ENCODE measurements at regions not wholly inside any gene's neighbourhood (a gene's known extent, or its start where the extent isn't known, plus 50 kb on each side); places are given as distances from the start of the nearest gene placed in this dataset.

DNA sequence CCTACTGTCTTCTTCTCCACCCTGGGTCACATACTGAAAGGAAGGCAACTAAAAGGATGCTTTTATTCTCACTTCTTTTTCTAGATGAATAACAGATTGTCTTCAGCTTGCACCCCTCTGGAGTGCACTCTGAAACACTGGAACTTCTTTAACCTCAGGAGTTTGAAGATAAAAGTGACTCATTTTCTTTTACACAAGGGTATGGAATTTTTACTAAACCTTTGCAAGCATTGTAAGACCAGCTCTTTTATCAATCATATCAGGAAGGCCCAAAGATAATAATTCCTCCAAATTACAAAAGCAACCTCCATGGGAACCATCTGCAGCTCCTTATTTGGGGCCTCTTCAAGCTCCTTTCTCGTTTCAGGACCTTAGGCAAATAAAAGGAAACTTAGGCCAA, 193.5 kb upstream of the KIF2B start (continued):
- TF ChIP-seq, protein P1, sequence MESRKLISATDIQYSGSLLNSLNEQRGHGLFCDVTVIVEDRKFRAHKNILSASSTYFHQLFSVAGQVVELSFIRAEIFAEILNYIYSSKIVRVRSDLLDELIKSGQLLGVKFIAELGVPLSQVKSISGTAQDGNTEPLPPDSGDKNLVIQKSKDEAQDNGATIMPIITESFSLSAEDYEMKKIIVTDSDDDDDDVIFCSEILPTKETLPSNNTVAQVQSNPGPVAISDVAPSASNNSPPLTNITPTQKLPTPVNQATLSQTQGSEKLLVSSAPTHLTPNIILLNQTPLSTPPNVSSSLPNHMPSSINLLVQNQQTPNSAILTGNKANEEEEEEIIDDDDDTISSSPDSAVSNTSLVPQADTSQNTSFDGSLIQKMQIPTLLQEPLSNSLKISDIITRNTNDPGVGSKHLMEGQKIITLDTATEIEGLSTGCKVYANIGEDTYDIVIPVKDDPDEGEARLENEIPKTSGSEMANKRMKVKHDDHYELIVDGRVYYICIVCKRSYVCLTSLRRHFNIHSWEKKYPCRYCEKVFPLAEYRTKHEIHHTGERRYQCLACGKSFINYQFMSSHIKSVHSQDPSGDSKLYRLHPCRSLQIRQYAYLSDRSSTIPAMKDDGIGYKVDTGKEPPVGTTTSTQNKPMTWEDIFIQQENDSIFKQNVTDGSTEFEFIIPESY (IDR thresholded peaks at IDR 0.05; ENCODE audit: borderline replicate concordance, low read depth): no peak
- peak; percentile 19; the same call in 1 of the 2 replicates for TF ChIP-seq NFIC (IDR thresholded peaks at IDR 0.05; ENCODE audit: borderline replicate concordance)
- TF ChIP-seq MXI1 (IDR thresholded peaks at IDR 0.05; ENCODE audit: low read depth, low read length): no peak
- peak; percentile 65 for TF ChIP-seq TCF12 (IDR thresholded peaks at IDR 0.05)
- TF ChIP-seq SMC3 (IDR thresholded peaks at IDR 0.05; ENCODE audit: low read depth, low read length): no peak
- TF ChIP-seq TEAD4 (IDR thresholded peaks at IDR 0.05; ENCODE audit: borderline replicate concordance, insufficient read depth): 0 out of 2 replicates have a peak, but pooled peaks have one; percentile 9
- TF ChIP-seq FOSL2 (IDR thresholded peaks at IDR 0.05; ENCODE audit: borderline replicate concordance, low read depth): peak; percentile 49; the same call in 1 of the 2 replicates

DNA sequence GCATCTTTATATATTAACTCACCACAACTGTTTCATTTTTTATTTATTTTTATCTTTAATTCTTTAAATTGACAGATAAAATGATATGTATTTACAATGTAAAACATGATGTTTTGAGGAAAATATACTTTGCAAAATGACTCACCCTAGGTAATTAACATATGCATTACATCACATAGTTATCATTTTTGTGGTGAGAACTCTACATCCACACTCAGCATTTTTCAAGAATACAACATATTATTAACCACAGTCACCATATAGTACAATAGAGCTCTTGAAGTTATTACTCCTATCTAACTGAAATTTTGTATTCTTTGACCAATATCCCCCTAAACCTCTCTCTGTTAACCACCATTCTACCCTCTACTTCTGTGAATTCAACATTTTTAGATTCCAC, 194.7 kb upstream of the KIF2B start:
- Histone ChIP-seq H3K27ac (ENCODE audit: low read depth in 2 of 2, low read length in 1 of 2) (peak overlapping the region in 1 of 2 experiments; percentile 87; a peak in 2 of 4 replicates), H3K36me3 (replicated peaks in 1 of 2; ENCODE audit: control insufficient read depth in 1 of 2, insufficient read depth in 2 of 2, low read length in 1 of 2) (no peaks in the 10 kb centered on the region), H3F3A (replicated peaks; ENCODE audit: insufficient read depth) (peaks cover 30% of the 10 kb centered on the region), H3K9me3 (no peaks in the 10 kb centered on the region), H2AFZ (ENCODE audit: low read depth) (no peak overlapping the region; the same call in 1 of the 2 replicates), H3K79me2 (ENCODE audit: insufficient read depth) (no peaks in the 10 kb centered on the region), H3K4me3 (ENCODE audit: low read depth in 2 of 2, low read length in 1 of 2) (no peak overlapping the region), H3K27me3 (ENCODE audit: insufficient read depth) (no peaks in the 10 kb centered on the region), H3K4me1 (ENCODE audit: control insufficient read depth in 1 of 2, insufficient read depth in 2 of 2, low read depth in 1 of 2, low read length in 1 of 2) (peaks cover 0 to 30% of the 10 kb centered on the region in 2 experiments; a peak in 3 of 4 replicates), H4K20me1 (ENCODE audit: insufficient read depth) (no peaks in the 10 kb centered on the region), H3K9ac (peak overlapping the region; percentile 43; the same call in 1 of the 2 replicates), H3K4me2 (peak overlapping the region; percentile 43; the same call in 1 of the 2 replicates), H3K9me2 (no peaks in the 10 kb centered on the region)
- CTCF ChIA-PET: no interaction called here
- TF ChIP-seq EP300 (IDR thresholded peaks at IDR 0.05; ENCODE audit: borderline replicate concordance in 1 of 2, low read depth in 1 of 2, low read length in 1 of 2) (peak in 1 of 2 experiments; percentile 79; a peak in 1 of 4 replicates), TEAD4 (IDR thresholded peaks at IDR 0.05; ENCODE audit: borderline replicate concordance, insufficient read depth) (peak; percentile 77), JUND (IDR thresholded peaks at IDR 0.05) (peak; percentile 80), POLR2AphosphoS5 (IDR thresholded peaks at IDR 0.05; ENCODE audit: low read depth, low read length) (peak; percentile 39; the same call in 1 of the 2 replicates), RFX5 (IDR thresholded peaks at IDR 0.05; ENCODE audit: low read length) (no peak), USF2 (IDR thresholded peaks at IDR 0.05; ENCODE audit: borderline replicate concordance, low read depth, low read length) (no peak), FOSL2 (IDR thresholded peaks at IDR 0.05; ENCODE audit: borderline replicate concordance, low read depth) (peak; percentile 82), PBX3 (IDR thresholded peaks at IDR 0.05) (peak; percentile 45), TCF12 (IDR thresholded peaks at IDR 0.05) (peak; percentile 71), MEF2A (IDR thresholded peaks at IDR 0.05; ENCODE audit: borderline replicate concordance, low read depth) (peak; percentile 37), SMC3 (IDR thresholded peaks at IDR 0.05; ENCODE audit: low read depth, low read length) (no peak), NFIC (IDR thresholded peaks at IDR 0.05; ENCODE audit: borderline replicate concordance) (0 out of 2 replicates have a peak, but pooled peaks have one; percentile 16)
- POLR2A ChIA-PET: no interaction called here
- DNase-seq: no peak
